ENCODE measurements at regions not wholly inside any gene's neighbourhood (a gene's known extent, or its start where the extent isn't known, plus 50 kb on each side); places are given as distances from the start of the nearest gene placed in this dataset.

GRCh38 chr5:45029553-45029952 lies 220.8 kb downstream of the MRPS30 start:
- H3K4me1 ChIP-seq (ENCODE audit: insufficient read depth, low read length), result no peaks in the 10 kb centered on the region
- H2AFZ ChIP-seq (ENCODE audit: low read length), result no peak overlapping the region
- no peak for TF ChIP-seq ZNF431 (CRISPR knock-in tag; IDR thresholded peaks at IDR 0.05; ENCODE audit: borderline replicate concordance, low read depth)
- no peak for TF ChIP-seq CEBPZ (IDR thresholded peaks at IDR 0.05; ENCODE audit: low read length)
- no peak for TF ChIP-seq SRSF9 (IDR thresholded peaks at IDR 0.05; ENCODE audit: borderline replicate concordance, insufficient read depth, low read depth, low read length, poor library complexity, severe bottlenecking)
- TF ChIP-seq ZBTB46 (CRISPR knock-in tag; IDR thresholded peaks at IDR 0.05; ENCODE audit: borderline replicate concordance), result no peak
- no peak for TF ChIP-seq ELF3 (CRISPR knock-in tag; IDR thresholded peaks at IDR 0.05)
- no peak for TF ChIP-seq TOE1 (CRISPR knock-in tag; IDR thresholded peaks at IDR 0.05)
- no peak for TF ChIP-seq ZNF598 (CRISPR knock-in tag; IDR thresholded peaks at IDR 0.05; ENCODE audit: borderline replicate concordance)
- no peak for TF ChIP-seq TBL1XR1 (IDR thresholded peaks at IDR 0.05; ENCODE audit: borderline replicate concordance, low read length, partially characterized antibody)
- no peak for TF ChIP-seq ZFYVE20 (CRISPR knock-in tag; IDR thresholded peaks at IDR 0.05; ENCODE audit: borderline replicate concordance, low read depth)
- no peak for TF ChIP-seq ZNF282 (IDR thresholded peaks at IDR 0.05; ENCODE audit: partially characterized antibody)
- BruUV-seq (replicated peaks), result no TSS peak
- no peaks in the 10 kb centered on the region for H3K27me3 ChIP-seq (ENCODE audit: control insufficient read depth in 1 of 2, insufficient read depth in 2 of 2, low read length in 2 of 2)
- ATAC-seq, result no peak
- DNase-seq (ENCODE audit: low spot score), result no peak
- CTCF ChIA-PET (ENCODE audit: low intra/inter-chr PET ratio, low total read pairs), result no interaction called here
- H3K9me3 ChIP-seq (ENCODE audit: low read length), result peaks cover 33% of the 10 kb centered on the region
- no peak overlapping the region for H3K9ac ChIP-seq (ENCODE audit: insufficient read depth, low read depth, low read length)
- in situ Hi-C loops (cut with HindIII; ENCODE audit: extremely low pct_ligation_motif_present, low pct_unique_long_range_greater_than_20kb) (no loop called here), intact Hi-C loops (cut with micrococcal nuclease; ENCODE audit: unreplicated experiment) (no loop called here)
- no peak overlapping the region for H3K27ac ChIP-seq (ENCODE audit: extremely low read length, insufficient read depth, low read length)
- H3K4me2 ChIP-seq (ENCODE audit: low read depth, low read length), result no peak overlapping the region
- 19% methylated on average over 2 of the region's 2 CpGs for WGBS (ENCODE audit: low lambda C conversion rate)
- no peaks in the 10 kb centered on the region for H3K79me2 ChIP-seq (ENCODE audit: insufficient read depth, low read length)
- POLR2A ChIA-PET, result no interaction called here
- no peak for FAIRE-seq
- no peaks in the 10 kb centered on the region for H4K20me1 ChIP-seq (ENCODE audit: insufficient read depth, low read length)
- no peaks in the 10 kb centered on the region for H3K36me3 ChIP-seq (replicated peaks in 1 of 2; ENCODE audit: control insufficient read depth in 1 of 2, insufficient read depth in 2 of 2, low read length in 2 of 2)
- no peak overlapping the region for H3K4me3 ChIP-seq (replicated peaks in 1 of 3; ENCODE audit: insufficient read depth in 1 of 3, low read depth in 2 of 3, low read length in 3 of 3)
